T-helper 1 cell (primary cell): ENCODE measurements at regions not wholly inside any gene's neighbourhood (a gene's known extent, or its start where the extent isn't known, plus 50 kb on each side); places are given as distances from the start of the nearest gene placed in this dataset.
"Not testable (repeated sequence)": the region's sequence is repeated elsewhere in the genome, so short reads cannot be mapped to it uniquely, and the experiment has no call there.

Source experiments
- DNase-seq, 5 donors: peaks; one replicate each; pipeline ENCODE4 v3.0.0-alpha.2; 2012 to 2020

DNA sequence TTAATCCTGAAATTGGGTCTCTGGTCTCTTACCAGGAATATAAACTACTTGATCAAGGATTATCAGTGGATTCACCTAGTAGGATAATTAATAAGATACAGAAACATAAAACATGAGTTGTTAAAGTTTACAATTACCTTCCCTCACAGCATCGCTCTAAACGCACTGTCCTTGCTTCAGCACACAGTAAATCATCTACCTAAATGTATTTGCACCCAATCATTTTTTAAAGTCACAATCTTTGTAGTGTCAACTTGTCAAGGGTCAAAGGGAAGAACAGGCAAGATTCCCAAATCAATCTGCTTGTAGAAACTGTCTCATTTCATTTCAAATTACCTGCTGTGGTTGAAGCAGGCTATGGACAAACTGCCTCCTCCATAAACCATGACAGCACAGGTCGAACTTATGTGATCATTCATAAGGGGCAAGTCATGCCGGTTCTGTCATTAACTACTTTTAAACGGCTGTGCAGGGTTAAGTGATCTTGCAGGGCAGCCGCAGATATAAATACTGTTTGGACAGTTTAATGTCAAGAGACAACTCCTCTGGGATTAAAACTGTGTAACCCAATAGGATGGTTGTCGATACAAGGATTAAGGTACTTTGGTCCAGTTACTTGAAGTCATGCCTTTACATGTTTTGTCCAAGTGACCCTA, 93.6 kb downstream of the ZNF281 start:
- DNase-seq, result no peak

DNA sequence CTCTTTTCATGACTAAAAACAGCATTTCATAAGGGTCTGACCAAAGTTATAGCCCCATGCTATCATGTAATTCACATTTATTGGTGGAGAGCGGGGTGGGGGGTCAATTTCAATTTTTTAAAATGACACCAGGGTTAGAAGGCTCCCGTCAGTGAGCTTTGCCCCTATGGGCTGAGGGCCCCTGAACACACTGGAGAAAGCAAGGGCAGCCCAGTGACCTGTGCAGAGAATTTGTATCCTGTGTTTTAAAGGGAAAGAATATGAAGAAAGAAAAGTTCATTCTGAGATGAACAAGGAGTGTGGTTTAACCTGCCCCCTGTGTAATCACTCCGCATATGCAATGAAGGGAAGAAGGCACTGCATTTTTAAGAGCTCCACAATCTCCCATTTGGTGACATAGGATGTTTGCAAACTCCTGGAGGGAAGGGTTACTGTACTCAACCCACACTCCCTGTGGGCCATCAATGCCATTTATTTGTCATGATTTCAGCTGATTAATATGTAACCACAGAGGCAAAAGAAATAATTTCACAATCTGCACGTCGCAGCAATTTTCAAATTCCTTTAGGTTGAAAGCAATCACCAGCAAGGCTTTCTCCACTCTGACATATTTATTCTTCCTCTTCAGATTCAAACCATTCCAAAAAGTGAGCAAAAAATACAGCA, 95.6 kb downstream of the ZNF281 start:
- DNase-seq, result no peak

DNA sequence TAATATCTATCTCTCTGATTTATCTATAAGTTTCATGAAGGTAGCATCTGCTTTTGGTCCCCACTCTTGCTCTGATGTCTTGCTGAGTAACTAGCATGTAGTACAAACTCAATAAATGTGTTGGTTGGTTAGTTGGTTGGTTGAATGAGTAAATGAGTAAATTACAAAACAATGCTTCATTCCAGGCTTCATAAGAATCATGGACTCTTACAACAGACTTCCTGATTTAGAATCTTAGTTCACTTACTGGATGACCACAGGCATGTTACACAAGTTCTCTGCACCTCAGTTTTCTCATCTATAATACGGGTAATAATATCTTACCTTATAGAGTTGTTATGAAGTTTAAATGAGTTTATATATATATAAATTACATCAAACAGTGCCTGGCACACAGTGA, 98.6 kb downstream of the ZNF281 start:
- no peak for DNase-seq

DNA sequence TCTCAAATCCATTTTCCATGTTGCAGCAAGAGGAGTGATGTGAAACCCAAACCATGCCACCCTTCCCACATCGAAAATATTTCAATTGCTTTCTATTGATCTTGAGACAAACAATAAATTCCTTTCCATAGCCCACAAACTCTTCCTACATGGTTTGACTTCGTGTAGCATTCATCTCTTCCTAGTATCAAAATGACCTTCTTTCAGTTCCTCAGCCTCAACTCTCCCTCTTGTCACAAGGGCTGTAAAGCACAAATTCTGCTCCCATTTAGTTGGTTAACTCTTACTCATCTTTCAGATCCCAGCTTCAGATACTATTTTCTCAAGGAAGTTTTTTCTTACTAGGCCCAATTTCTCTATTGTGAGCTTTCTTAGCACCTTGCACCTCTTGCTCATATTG, 99.0 kb downstream of the ZNF281 start:
- DNase-seq, result no peak

DNA sequence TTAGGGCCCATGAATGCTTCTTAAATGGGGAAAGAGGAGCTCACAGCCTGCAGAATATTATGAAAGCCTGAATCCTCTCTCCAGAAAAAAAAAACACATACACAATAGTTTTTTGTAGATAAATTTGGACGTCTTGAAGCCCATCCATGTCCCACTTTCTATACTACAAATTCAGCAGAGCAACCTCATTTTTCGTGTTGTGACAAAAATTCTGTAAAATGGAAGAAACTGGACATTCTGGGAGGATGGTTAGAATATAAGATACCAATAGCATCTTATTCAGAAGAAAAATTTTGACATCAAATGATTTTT, 102.1 kb downstream of the ZNF281 start:
- DNase-seq, result no peak

DNA sequence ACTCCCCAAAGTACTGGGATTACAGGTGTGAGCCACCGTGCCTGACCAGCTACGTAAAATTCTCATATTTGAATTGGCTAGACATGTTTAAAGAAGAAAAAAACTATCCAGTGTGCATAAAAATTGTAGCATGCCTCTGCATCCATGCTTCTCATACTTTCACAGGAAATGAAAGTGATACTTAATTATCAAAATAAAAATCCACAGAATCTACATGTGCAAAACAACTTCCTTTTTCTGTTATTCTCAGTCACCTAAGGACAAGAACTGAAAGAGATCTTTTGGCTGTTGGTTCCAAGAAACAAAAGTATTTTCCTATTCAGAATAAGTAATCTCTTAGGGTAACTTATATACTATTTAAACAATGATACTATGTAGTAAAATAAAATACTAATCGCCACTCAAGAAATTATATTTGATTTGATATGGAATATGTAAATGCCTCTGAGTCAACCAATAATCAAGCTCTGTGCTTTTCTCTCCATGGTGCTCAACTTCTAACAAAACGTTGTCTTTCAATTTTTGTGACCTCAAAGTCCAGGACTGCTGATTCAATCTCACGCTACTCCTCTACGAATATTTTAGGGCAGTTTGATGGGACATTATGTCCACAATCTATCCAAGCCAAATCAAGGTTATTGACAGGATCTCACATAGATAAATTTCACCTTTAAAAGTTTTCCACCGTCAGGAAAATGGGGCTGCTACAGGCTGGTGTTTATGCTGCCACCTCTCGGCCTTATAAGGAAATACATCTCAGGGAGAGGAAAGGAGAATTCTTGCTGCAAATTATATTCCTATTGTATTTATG, 102.7 kb downstream of the ZNF281 start:
- peak in 2 of 5 donors; percentile 10 to 45 for DNase-seq

DNA sequence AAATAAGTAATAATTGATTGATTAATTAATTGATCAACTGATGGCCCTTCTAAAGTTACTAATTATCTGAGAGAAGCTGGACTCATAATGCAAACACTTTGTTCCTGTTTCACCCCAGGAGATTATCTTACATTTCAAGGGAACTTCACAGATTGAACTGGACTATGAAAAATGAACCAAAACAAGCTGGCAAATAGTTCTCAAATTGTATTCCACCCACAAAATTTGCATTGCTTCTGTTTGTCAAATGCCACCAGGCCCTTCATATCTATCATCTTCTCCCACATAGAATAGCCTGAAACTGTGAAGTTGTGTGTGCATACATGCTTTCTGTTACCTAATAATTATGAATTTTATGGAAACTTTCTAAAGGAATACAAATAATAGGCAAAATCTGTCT, 104.0 kb downstream of the ZNF281 start:
- DNase-seq, result no peak

DNA sequence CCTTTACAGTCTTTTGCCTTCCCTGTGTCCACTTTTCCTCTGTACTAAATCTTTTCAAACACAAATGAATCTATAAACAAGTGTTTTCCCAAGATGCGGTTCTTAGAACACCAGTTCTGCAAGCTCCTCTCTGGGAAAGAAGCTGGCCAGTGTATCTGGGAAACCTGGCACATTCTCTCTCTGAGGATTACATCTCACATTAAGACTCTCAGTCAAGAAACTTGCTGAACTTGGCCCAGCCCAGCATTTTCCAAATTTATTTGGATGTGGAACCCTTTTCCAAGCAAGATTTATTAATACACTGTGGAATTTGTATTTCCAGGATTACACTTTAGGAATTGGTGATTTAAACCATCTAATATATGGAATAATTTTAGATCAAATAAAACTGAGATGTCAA, 105.7 kb downstream of the ZNF281 start:
- no peak for DNase-seq

DNA sequence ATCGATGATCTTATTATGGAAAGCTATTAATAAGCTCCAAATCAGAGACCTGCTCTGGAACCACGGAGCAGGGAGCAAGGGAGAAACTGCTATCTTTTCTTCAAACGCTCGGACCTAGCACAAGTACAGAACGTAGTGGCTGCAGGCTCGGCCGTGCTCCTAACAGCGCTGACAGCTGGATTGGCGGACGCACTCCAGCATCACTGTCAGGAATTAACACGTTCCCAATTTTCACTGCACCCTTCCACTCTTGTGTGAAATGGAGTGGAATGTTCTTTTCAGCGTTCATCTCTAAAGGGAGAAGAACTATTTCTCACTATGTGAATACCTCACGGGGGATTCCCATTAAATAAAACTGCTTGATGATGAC, 106.9 kb downstream of the ZNF281 start:
- no peak for DNase-seq

DNA sequence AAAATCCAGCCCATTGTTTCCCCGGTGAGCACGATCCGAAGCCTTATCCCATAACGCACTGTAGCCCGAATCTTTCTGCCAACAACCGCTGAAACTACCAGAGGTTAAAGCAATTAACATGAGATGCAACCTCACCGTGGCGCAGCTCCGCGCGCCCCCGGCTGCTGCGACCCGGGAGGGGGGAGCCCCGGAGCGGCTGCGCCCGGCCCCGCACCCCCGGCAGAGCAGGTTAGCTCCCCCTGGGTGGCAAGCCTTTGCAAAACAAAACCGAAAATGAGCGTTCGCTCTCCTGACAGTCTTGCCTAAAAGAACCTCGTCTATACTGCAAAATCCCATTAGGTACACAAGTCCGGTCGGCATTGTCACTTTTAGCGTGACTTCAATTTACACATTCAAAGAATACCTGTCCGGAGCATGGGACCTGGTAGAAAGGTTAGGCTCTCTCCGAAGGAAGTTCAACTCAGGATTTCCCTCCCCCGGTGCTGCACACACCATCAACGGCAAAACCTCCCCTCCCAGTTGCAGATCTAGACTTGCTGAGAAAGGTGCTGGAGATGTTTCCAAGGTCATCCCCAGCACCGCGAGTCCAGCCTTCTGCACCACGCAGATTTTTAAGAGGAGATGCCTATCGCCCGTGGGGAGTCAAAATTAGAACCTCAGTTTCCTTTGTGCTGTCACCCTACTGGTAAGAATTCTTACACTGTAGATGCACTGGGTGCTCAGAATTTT, 107.5 kb downstream of the ZNF281 start:
- peak; percentile 32 to 61 (median 46) for DNase-seq

DNA sequence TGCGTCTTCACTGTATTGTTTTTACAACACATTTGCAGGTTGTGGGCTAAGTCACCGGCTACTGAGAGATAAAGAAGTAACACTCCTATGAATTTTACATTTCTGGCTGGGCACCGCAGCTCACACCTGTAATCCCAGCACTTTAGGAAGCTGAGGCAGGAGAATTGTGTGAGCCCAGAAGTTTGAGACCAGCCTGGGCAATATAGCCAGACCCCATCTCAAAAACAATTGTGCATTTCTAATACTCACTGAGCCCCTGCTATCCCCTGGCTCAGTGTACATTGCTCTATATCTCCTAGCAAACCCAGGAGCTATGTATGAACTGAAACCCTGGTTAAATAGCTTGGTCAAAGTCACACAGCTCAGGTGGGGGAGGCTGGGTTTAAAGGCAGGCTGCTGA, 108.7 kb downstream of the ZNF281 start:
- DNase-seq, result no peak

DNA sequence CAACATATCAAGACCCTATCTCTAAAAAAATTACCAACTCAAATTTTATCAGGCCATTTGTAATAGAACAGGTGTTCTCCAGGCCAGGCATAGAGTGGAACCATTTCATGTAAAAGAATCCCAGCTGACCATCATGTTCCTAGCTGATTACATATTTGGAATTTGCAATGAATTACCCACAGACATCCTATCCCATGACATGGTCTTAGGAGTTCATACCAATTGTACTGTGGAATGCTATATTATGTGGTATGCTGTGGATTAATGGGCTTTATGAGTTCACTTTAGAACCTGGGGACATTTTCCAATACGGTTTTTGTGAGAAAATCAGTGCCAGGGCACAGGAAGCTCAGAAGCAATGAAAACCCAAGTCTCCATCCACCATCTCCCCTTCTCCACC, 110.3 kb downstream of the ZNF281 start:
- no peak for DNase-seq

DNA sequence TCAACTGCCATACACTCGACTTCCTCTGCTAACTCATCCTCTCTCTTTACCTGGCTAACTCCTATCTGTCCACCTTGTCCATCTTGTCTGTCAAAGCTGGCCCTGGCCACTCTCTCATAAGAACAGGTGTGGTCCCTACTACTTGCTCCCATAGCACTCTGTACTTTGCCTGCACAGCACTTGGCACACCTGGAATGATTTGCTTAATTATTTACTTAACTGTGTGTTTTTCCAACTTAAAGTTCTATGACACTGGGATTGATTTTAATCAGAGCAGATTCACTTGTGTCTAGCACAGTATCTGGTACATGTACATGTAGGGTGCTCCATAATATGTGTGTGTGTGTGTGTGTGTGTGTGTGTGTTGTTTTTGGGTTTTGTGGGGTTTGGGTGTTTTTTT, 111.6 kb downstream of the ZNF281 start:
- no peak for DNase-seq

DNA sequence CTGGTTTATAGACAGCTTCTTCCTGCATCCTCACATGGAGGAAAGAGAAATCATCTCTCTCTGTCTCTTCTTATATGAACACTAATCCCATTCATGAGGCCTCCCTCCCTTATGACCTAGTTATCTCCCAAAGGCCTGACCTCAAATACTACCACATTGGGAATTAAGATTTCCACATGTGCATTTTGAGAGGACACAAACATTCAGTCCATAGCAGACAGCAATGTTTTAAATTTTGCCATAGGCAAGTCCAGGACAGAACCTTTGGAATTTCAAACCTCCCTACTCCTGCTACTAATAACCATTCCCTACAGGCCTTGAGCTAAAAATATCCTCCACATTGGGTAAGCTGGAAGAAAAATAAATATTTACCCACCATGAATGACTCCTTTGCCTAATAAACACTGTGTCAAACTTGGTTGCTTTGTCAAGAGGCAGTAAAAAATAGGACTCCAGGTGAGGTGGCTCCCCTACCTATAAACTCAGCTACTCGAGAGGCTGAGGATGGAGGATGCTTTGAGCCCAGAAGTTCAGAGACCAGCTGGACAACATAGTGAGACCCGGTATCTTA, 113.7 kb downstream of the ZNF281 start:
- DNase-seq, result no peak

DNA sequence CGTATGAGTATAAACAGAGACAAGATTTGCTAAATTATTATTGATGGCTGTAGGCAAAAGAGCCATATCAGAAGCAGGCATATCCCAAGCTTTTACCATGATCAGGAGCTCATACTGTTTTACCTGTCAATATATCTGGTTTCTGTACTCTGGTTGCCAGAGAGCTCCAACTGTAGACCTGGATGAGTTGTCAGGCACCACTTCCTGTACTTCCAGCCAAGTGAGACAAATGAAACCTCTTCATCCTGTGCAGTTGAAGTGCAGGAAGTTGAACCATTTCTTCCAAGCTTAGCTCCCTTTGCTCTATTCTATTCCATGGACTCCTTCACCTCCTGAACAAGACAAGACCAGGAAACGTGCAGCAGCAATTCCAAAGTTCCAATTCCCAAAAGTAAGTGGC, 115.6 kb downstream of the ZNF281 start:
- no peak for DNase-seq

DNA sequence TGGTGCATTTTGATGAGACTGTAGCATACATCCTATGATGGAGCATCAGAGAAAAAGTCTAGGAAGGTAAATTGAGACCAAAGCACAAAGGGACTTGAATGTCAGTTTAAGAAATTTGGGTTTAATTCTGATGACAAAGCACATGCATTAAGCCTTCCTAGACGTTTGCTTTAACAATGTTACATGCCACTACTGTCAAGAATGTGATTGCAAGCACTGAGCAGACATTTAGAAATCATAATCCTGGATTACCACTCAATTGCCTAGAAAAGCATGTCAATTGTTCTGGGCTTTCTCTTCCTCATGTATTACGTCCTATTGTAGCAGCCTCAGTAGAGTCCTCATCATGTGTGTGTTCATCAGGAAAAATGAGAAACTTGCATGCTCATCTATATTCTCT, 117.1 kb downstream of the ZNF281 start:
- no peak for DNase-seq

DNA sequence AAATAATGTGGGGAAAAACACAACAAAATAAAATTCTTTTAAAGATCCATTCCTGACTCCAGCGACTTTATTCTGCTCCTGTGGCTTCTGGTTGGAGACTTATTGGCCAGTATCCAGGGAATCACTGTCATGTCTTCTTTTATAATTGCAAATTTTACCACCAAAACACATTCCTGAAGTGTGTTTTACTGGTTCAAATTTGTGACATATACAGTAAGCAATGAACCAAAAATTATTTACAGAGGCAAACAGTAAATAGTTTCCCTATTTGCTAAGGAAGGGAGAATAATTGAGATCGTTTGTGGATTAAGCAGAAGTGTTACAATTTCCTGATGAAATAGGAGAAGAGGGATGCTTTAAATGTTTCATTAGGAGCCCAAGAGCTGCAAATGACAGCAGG, 118.7 kb downstream of the ZNF281 start:
- no peak for DNase-seq

DNA sequence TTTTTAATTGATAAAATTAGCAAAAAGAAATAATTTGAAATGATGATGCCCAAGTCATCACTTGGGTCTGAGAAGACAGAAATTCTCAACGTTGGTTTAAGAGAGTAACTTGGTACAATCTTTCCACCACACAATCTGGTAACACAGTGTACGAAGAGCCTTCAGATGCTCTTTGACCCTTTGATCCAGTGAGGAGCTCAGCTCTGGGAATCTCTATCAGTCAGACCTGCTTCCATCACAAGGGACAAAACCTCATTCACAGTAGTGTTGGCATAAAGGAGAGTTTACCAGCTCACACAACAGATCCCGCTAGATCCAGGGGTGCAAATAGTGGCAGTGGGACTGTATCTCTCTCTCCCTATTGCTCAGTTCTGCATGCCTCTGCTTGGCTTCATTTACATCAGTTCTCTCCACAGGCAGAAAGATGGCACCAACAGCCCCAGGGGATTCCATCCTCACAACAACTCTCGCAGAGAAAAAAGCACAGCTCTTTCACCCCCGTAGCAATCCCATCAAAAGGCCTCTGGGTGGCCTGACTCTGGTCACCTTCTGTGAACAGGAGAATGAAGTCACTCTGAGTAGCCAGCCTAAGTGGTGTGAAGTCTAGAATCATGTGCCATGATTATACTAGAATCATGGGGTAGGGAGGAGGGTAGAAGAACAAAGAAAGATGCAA, 119.7 kb downstream of the ZNF281 start:
- no peak for DNase-seq

DNA sequence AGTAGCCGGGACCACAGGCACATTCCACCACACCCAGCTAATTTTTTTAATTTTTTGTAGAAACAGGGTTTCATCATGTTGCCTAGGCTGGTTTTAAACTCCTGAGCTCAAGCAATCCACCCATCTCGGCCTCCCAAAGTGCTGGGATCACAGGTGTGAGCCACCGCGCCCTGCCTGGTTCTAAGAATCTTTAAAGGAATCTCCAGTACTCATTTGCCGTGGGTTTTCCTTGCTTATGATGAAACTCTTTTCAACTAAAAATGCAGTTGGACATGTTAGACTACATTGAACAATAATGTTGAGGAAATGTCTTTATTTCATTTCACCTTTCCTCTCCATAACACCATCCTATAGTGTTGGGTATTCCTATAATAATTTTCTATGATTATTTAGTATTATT, 121.6 kb downstream of the ZNF281 start:
- no peak for DNase-seq

DNA sequence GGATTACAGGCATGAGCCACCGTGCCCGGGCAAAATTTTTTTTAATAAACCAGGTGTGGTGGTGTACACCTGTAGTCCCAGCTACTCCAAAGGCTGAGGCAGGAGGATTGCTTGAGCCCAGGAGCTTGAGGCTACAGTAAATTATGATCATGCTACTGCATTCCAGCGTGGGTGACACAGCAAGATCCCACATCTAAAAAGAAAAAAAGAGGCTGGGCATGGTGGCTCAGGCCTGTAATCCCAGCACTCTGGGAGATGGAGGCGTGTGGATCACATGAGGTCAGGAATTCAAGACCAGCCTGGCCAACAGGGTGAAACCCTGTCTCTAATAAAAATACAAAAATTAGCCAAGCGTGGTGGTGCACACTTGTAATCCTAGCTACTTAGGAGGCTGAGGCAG, 125.6 kb downstream of the ZNF281 start:
- not testable (repeated sequence) for DNase-seq

DNA sequence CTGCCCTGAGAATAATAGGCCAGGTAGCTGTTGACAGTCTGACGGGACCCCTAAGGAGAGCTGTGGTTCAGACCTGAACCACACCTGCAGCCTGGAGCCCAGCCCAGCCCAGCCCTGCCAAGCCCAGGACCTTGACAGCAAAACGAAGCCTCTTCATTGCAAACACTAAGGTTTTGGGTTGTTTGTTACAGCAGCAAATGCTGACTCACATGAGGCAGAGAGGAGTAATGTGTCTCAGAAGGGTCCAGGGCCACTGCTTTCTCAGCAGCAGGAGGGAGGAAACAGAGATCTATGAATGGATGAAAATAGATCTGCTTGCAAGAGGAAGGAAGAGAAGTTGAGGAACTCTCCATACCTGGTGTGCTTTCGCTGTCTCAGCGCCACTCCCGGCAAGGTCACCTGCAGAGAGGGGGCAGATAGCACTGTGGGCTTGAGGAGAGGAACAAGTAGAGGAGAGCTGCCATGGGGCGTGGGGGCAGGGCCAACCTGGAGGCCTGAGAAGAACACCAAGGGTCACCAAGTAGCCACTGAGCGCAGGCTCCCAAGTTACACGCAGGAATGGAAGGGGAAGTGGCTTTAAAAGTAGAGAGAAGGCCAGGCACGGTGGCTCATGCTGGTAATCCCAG, 127.2 kb downstream of the ZNF281 start:
- DNase-seq, result no peak

DNA sequence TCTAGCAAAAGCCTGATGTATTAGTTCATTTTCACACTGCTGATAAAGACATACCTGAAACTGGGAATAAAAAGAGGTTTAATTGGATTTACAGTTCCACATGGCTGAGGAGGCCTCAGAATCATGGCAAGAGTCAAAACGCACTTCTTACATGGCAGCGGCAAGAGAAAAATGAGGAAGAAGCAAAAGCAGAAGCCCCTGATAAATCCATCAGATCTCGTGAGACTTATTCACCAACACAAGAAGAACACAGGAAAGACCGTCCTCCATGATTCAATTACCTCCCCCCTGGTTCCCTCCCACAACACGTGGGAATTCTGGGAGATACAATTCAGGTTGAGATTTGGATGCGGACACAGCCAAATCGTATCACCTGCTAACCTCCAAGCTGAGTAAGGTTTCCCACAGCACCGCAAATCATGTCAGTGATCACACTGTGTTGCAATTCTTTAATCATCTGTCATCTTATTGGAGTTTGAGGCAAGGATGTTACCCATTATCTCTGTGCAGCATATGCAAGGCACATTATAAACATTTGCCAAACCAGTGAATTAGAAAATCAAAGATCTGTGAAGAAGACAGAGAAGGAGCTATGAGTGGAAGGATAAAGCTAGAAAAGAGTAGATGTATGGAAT, 128.5 kb downstream of the ZNF281 start:
- DNase-seq, result no peak
